IPS-11a (cell line): ENCODE measurements at regions not wholly inside any gene's neighbourhood (a gene's known extent, or its start where the extent isn't known, plus 50 kb on each side); places are given as distances from the start of the nearest gene placed in this dataset.
"Not testable (repeated sequence)": the region's sequence is repeated elsewhere in the genome, so short reads cannot be mapped to it uniquely, and the experiment has no call there.

Experiments used
- H3K4me3 ChIP-seq: one replicate; pipeline ENCODE4 v1.5.1; 2013; ENCODE audit warnings: low read depth, low read length, control low read depth

- no peak overlapping the region for H3K4me3 ChIP-seq
These were observed 653.6 kb downstream of the REEP3 start for GRCh38 chr10:64174666-64175255.

GRCh38 chr10:64175271-64175962 lies 654.2 kb downstream of the REEP3 start:
- H3K4me3 ChIP-seq = no peak overlapping the region

- no peak overlapping the region for H3K4me3 ChIP-seq
These were observed 661.5 kb downstream of the REEP3 start for GRCh38 chr10:64182671-64183070.

GRCh38 chr10:64191286-64191685 lies 670.1 kb downstream of the REEP3 start:
- H3K4me3 ChIP-seq = no peak overlapping the region

GRCh38 chr10:64196638-64197315 lies 675.6 kb downstream of the REEP3 start:
- no peak overlapping the region for H3K4me3 ChIP-seq

GRCh38 chr10:64201936-64202335 lies 680.7 kb downstream of the REEP3 start:
- no peak overlapping the region for H3K4me3 ChIP-seq

- H3K4me3 ChIP-seq = not testable (repeated sequence)
These were observed 683.3 kb downstream of the REEP3 start for GRCh38 chr10:64204504-64204903.

GRCh38 chr10:64206409-64206808 lies 685.2 kb downstream of the REEP3 start:
- no peak overlapping the region for H3K4me3 ChIP-seq

- H3K4me3 ChIP-seq = no peak overlapping the region
These were observed 688.4 kb downstream of the REEP3 start for GRCh38 chr10:64209561-64209960.

- H3K4me3 ChIP-seq = no peak overlapping the region
These were observed 689.0 kb downstream of the REEP3 start for GRCh38 chr10:64210211-64210610.

GRCh38 chr10:64211466-64211865 lies 690.3 kb downstream of the REEP3 start:
- no peak overlapping the region for H3K4me3 ChIP-seq

- H3K4me3 ChIP-seq = no peak overlapping the region
These were observed 693.9 kb downstream of the REEP3 start for GRCh38 chr10:64215088-64215487.

- H3K4me3 ChIP-seq = no peak overlapping the region
These were observed 698.2 kb downstream of the REEP3 start for GRCh38 chr10:64219271-64220025.

GRCh38 chr10:64234489-64234888 lies 713.3 kb downstream of the REEP3 start:
- no peak overlapping the region for H3K4me3 ChIP-seq

- no peak overlapping the region for H3K4me3 ChIP-seq
These were observed 736.5 kb downstream of the REEP3 start for GRCh38 chr10:64257704-64258103.

GRCh38 chr10:64261092-64261491 lies 739.9 kb downstream of the REEP3 start:
- H3K4me3 ChIP-seq = no peak overlapping the region

GRCh38 chr10:64261676-64262075 lies 740.5 kb downstream of the REEP3 start:
- H3K4me3 ChIP-seq = no peak overlapping the region

- H3K4me3 ChIP-seq = no peak overlapping the region
These were observed 744.8 kb downstream of the REEP3 start for GRCh38 chr10:64265961-64266360.

- H3K4me3 ChIP-seq = no peak overlapping the region
These were observed 750.3 kb downstream of the REEP3 start for GRCh38 chr10:64271508-64271907.

GRCh38 chr10:64271983-64272382 lies 750.8 kb downstream of the REEP3 start:
- H3K4me3 ChIP-seq = no peak overlapping the region

GRCh38 chr10:64275001-64275400 lies 753.8 kb downstream of the REEP3 start:
- no peak overlapping the region for H3K4me3 ChIP-seq

- no peak overlapping the region for H3K4me3 ChIP-seq
These were observed 754.6 kb downstream of the REEP3 start for GRCh38 chr10:64275774-64276173.
